Neural crest cell (in vitro differentiated cells): ENCODE measurements at regions not wholly inside any gene's neighbourhood (a gene's known extent, or its start where the extent isn't known, plus 50 kb on each side); places are given as distances from the start of the nearest gene placed in this dataset.
A peak's percentile ranks its signal among the peaks of the same experiment; 100 is the strongest.

Source experiments
- DNase-seq: peaks from one replicate; pipeline ENCODE4 v3.0.0; 2021; ENCODE audit warnings: low read depth, mixed read lengths, low spot score
- H3K27ac Mint-ChIP-seq: one replicate; pipeline ENCODE4 v1.8.0; 2021; ENCODE audit warnings: mild to moderate bottlenecking, mixed read lengths; ENCODE audit not compliant: unreplicated experiment
- H3K27me3 Mint-ChIP-seq: 2 replicates; pipeline ENCODE4 v1.8.0; 2021; ENCODE audit warnings: low read depth, mild to moderate bottlenecking, mixed read lengths
- H3K36me3 Mint-ChIP-seq: 2 replicates; pipeline ENCODE4 v1.8.0; 2021; ENCODE audit warnings: low read depth, mild to moderate bottlenecking, mixed read lengths
- H3K4me1 Mint-ChIP-seq: 2 replicates; pipeline ENCODE4 v1.8.0; 2021; ENCODE audit warnings: mixed read lengths
- H3K4me3 Mint-ChIP-seq: one replicate; pipeline ENCODE4 v1.8.0; 2021; ENCODE audit warnings: mild to moderate bottlenecking, mixed read lengths
- H3K9me3 Mint-ChIP-seq: 2 replicates; pipeline ENCODE4 v1.8.0; 2021; ENCODE audit warnings: mixed read lengths
- TF ChIP-seq, protein P1 (sequence below): fragments of 200-600 bp; sonication (generic); conservative IDR thresholded peaks from 2 replicates; pipeline ENCODE4 v1.5.0; 2021; ENCODE audit warnings: antibody characterized with exemption, mild to moderate bottlenecking

DNA sequence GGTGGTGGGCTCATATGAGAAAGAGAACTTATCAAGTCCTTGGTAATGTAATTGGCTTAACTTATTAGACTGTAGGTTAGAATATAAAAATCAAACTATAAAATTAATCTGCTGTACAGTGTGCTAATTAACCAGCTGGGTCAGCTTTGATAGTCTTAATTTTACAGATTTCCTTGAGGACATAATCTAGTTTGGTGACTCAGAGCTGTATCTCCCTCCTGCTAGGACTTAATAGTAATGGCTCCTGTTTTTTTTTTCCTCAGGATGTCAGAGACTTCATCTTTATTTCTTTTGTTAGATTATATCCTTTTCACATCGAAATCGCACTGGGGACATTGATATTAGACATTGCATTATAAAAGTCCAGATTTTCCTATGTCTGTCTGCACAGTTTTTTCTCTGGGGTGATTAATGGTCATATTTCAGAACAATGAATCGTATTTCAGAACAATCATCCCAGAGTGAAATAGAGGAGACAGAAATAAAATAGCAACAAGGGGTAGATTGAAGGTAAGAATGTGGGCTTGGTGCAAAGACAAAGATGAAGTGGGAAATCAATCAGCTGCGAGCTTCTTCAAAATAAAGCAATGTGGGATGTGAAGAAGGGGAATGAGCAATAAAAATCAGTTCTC, 346.4 kb upstream of the RIOK2 start:
- no peaks in the 10 kb centered on the region for H3K27me3 Mint-ChIP-seq
- TF ChIP-seq, protein P1, sequence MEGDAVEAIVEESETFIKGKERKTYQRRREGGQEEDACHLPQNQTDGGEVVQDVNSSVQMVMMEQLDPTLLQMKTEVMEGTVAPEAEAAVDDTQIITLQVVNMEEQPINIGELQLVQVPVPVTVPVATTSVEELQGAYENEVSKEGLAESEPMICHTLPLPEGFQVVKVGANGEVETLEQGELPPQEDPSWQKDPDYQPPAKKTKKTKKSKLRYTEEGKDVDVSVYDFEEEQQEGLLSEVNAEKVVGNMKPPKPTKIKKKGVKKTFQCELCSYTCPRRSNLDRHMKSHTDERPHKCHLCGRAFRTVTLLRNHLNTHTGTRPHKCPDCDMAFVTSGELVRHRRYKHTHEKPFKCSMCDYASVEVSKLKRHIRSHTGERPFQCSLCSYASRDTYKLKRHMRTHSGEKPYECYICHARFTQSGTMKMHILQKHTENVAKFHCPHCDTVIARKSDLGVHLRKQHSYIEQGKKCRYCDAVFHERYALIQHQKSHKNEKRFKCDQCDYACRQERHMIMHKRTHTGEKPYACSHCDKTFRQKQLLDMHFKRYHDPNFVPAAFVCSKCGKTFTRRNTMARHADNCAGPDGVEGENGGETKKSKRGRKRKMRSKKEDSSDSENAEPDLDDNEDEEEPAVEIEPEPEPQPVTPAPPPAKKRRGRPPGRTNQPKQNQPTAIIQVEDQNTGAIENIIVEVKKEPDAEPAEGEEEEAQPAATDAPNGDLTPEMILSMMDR = no peak
- H3K9me3 Mint-ChIP-seq = peaks cover 2% of the 10 kb centered on the region
- H3K27ac Mint-ChIP-seq = no peak overlapping the region
- H3K4me3 Mint-ChIP-seq = no peak overlapping the region
- peaks cover 2% of the 10 kb centered on the region for H3K36me3 Mint-ChIP-seq
- H3K4me1 Mint-ChIP-seq = peaks cover 23% of the 10 kb centered on the region
- no peak for DNase-seq

DNA sequence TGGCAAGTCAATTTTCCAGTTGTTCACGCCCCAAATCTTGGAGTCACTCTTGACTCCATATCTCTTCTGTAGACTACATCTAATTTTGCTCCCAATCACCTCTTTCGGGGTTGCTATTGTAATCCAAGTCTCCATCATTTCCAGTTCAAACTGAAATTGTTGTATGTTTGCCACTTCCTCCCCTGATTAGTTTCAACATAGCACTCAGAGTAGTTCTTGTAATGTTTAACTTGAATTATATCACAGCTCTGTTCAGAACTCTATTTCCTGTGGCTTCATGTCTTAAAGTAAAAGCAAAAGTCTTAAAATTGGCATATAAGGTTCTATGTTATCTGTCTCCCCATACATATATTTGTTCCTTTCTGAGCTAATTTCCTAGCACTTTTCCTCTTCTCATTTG, 348.5 kb upstream of the RIOK2 start:
- H3K27me3 Mint-ChIP-seq = no peaks in the 10 kb centered on the region
- no peak overlapping the region for H3K27ac Mint-ChIP-seq
- TF ChIP-seq, protein P1 = no peak
- no peak for DNase-seq
- no peak overlapping the region for H3K4me3 Mint-ChIP-seq
- H3K4me1 Mint-ChIP-seq = peaks cover 23% of the 10 kb centered on the region
- H3K36me3 Mint-ChIP-seq = no peaks in the 10 kb centered on the region
- H3K9me3 Mint-ChIP-seq = peaks cover 2% of the 10 kb centered on the region

DNA sequence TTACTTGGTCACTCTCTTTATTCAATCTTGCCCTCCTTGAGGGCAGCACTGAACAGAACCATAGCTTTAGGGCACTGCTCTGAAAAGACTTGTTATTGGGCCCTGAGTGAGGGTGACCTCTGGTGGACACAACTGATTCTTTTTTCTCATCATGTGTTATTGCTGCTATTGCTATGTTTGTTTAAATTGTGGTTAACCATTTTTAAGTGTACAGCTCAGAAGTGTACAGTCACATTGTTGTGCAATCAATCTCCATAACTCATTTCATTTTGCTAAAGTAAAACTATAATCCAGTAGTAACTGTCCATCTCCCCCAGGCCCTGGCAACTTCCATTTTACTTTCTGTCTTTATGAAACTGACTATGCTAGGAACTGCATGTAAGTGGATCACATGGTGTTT, 351.1 kb upstream of the RIOK2 start:
- peaks cover 28% of the 10 kb centered on the region for H3K4me1 Mint-ChIP-seq
- H3K9me3 Mint-ChIP-seq = peaks cover 2% of the 10 kb centered on the region
- H3K27ac Mint-ChIP-seq = no peak overlapping the region
- H3K36me3 Mint-ChIP-seq = no peaks in the 10 kb centered on the region
- no peaks in the 10 kb centered on the region for H3K27me3 Mint-ChIP-seq
- TF ChIP-seq, protein P1 = peak; percentile 76
- DNase-seq = peak; percentile 14
- H3K4me3 Mint-ChIP-seq = no peak overlapping the region

DNA sequence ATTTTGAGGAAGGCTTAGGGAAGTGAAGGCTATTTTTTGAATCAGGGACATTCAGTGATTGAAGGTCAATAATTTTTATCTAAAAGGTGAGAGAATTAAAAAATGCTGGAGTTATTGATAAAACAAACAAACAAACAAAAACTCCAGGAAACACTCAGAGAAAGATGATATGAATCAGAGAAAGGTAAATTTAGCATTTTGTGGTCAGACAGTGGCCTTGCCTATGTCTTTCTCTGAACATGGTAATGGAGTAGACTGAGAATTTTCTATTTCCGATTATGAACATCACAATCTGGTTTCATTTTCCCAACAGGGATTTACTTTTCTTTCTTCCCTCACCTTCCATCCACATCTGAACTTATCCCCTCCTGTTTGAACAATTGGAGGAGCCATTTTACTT, 353.6 kb upstream of the RIOK2 start:
- Mint-ChIP-seq H3K27me3 (no peaks in the 10 kb centered on the region), H3K4me3 (no peak overlapping the region), H3K9me3 (peaks cover 7% of the 10 kb centered on the region), H3K4me1 (peaks cover 29% of the 10 kb centered on the region), H3K27ac (no peak overlapping the region), H3K36me3 (peaks cover 4% of the 10 kb centered on the region)
- TF ChIP-seq, protein P1 = no peak
- DNase-seq = no peak

DNA sequence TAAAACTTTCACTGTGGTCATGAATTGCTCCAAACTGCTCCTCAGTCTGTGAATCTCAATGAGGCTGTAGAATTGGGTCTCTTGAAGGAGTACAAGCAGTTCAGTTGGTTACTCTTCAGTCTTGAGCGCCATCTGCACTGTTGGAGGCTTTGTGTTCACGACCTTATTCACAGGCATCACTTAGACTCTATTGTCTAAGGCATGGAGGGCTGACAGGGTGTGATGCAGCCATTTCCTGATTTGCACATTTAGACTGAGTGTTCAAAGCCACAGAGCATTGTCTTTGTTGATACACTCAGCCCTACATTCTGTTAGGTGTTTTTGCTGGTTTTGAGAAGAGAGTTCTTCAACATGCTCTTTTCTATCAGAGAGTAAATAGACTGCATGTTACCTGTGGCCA, 355.9 kb upstream of the RIOK2 start:
- Mint-ChIP-seq H3K4me1 (peaks cover 24% of the 10 kb centered on the region), H3K4me3 (no peak overlapping the region), H3K9me3 (peaks cover 7% of the 10 kb centered on the region), H3K27ac (peak overlapping the region; percentile 4), H3K36me3 (peaks cover 4% of the 10 kb centered on the region), H3K27me3 (no peaks in the 10 kb centered on the region)
- TF ChIP-seq, protein P1 = no peak
- DNase-seq = no peak
